H1 (cell line): ENCODE measurements at regions not wholly inside any gene's neighbourhood (a gene's known extent, or its start where the extent isn't known, plus 50 kb on each side); places are given as distances from the start of the nearest gene placed in this dataset.

ENCODE experiments used
- BACH1 ChIP-seq: IDR thresholded peaks from 2 replicates; pipeline ENCODE4 v1.6.1; 2012; ENCODE audit warnings: low read length, improper control_type of control experiment
- CBX8 ChIP-seq: fragments of 300-800, 300-1000 bp; sonication (generic); IDR thresholded peaks from 2 replicates; pipeline ENCODE4 v1.7.1; 2016; ENCODE audit warnings: low read depth, low read length, borderline replicate concordance
- FOSL1 ChIP-seq: IDR thresholded peaks from 2 replicates; pipeline ENCODE4 v1.6.1; 2011; ENCODE audit warnings: mild to moderate bottlenecking, low read depth, low read length, moderate library complexity; ENCODE audit not compliant: insufficient read depth
- HDAC2 ChIP-seq, 2 experiments: fragments of 300-600 bp in 1 of 2; sonication (generic) in 1 of 2; IDR thresholded peaks; 2 replicates each; pipeline ENCODE4 v1.6.1; 2011 to 2012; ENCODE audit warnings: low read depth in 2 of 2, low read length in 2 of 2, mild to moderate bottlenecking in 2 of 2, moderate library complexity in 2 of 2, borderline replicate concordance in 1 of 2, inconsistent platforms in 1 of 2
- POLR2A ChIP-seq, 2 experiments: IDR thresholded peaks; 1 replicate in 1 of 2; 2 replicates in 1 of 2; pipeline ENCODE4 v1.6.1; 2011; ENCODE audit warnings: low read depth in 2 of 2, low read length in 2 of 2, mild to moderate bottlenecking in 2 of 2; ENCODE audit errors: control extremely low read depth in 1 of 2
- RXRA ChIP-seq: IDR thresholded peaks from 2 replicates; pipeline ENCODE4 v1.6.1; 2011; ENCODE audit warnings: low read depth, mild to moderate bottlenecking, low read length, moderate library complexity; ENCODE audit not compliant: insufficient read depth
- SP2 ChIP-seq: IDR thresholded peaks from 2 replicates; pipeline ENCODE4 v1.6.1; 2012; ENCODE audit warnings: mild to moderate bottlenecking, low read length, inconsistent platforms
- TAF7 ChIP-seq: optimal IDR thresholded peaks from 2 replicates; pipeline ENCODE3; 2011; ENCODE audit warnings: low read depth, mild to moderate bottlenecking, inconsistent platforms, low read length, moderate library complexity, borderline replicate concordance
- TF ChIP-seq, protein P1 (sequence below): IDR thresholded peaks from 2 replicates; pipeline ENCODE4 v1.6.1; 2011; ENCODE audit warnings: low read length, improper control_type of control experiment
- TF ChIP-seq, protein P2 (sequence below), 3 experiments: IDR thresholded peaks; 1 replicate in 2 of 3; 2 replicates in 1 of 3; pipeline versions ENCODE4 v1.5.1 to v1.6.1; 2011; ENCODE audit warnings: low read length in 3 of 3, mild to moderate bottlenecking in 3 of 3, inconsistent platforms in 2 of 3, low read depth in 1 of 3, moderate library complexity in 1 of 3; ENCODE audit not compliant: insufficient read depth in 1 of 3; ENCODE audit errors: control extremely low read depth in 1 of 3

DNA sequence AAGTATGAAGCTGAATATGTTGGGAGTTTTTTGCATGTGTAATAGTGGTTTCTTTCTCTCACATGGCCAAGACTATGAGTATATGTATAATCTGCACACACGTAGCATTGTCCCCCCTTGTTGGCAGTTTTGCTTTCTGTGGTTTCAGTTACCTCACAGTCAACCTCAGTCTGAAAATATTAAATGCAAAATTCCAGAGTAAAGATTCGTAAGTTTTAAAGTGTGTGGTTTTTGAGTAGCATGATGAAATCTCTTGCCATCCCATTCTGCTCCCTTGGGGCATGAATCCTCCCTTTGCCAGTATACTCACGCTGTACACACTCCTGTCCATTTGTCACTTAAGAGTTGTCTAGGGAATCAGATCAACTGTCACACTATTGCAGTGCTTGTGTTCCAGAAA lies 742.0 kb upstream of the CCDC54 start:
- TF ChIP-seq HDAC2 (IDR thresholded peaks at IDR 0.05; ENCODE audit: borderline replicate concordance in 1 of 2, low read depth in 2 of 2, low read length in 2 of 2) (no peak), TAF7 (no peak), POLR2A (IDR thresholded peaks at IDR 0.05; ENCODE audit: control extremely low read depth in 1 of 2, low read depth in 2 of 2, low read length in 2 of 2) (no peak), FOSL1 (no peak), RXRA (no peak), CBX8 (no peak), SP2 (no peak), BACH1 (no peak)
- TF ChIP-seq, protein P1, sequence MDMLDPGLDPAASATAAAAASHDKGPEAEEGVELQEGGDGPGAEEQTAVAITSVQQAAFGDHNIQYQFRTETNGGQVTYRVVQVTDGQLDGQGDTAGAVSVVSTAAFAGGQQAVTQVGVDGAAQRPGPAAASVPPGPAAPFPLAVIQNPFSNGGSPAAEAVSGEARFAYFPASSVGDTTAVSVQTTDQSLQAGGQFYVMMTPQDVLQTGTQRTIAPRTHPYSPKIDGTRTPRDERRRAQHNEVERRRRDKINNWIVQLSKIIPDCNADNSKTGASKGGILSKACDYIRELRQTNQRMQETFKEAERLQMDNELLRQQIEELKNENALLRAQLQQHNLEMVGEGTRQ: no peak
- TF ChIP-seq, protein P2, sequence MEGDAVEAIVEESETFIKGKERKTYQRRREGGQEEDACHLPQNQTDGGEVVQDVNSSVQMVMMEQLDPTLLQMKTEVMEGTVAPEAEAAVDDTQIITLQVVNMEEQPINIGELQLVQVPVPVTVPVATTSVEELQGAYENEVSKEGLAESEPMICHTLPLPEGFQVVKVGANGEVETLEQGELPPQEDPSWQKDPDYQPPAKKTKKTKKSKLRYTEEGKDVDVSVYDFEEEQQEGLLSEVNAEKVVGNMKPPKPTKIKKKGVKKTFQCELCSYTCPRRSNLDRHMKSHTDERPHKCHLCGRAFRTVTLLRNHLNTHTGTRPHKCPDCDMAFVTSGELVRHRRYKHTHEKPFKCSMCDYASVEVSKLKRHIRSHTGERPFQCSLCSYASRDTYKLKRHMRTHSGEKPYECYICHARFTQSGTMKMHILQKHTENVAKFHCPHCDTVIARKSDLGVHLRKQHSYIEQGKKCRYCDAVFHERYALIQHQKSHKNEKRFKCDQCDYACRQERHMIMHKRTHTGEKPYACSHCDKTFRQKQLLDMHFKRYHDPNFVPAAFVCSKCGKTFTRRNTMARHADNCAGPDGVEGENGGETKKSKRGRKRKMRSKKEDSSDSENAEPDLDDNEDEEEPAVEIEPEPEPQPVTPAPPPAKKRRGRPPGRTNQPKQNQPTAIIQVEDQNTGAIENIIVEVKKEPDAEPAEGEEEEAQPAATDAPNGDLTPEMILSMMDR (IDR thresholded peaks at IDR 0.05; ENCODE audit: control extremely low read depth in 1 of 3, insufficient read depth in 1 of 3, low read depth in 1 of 3, low read length in 3 of 3): no peak
